ENCODE measurements at regions not wholly inside any gene's neighbourhood (a gene's known extent, or its start where the extent isn't known, plus 50 kb on each side); places are given as distances from the start of the nearest gene placed in this dataset.

DNA sequence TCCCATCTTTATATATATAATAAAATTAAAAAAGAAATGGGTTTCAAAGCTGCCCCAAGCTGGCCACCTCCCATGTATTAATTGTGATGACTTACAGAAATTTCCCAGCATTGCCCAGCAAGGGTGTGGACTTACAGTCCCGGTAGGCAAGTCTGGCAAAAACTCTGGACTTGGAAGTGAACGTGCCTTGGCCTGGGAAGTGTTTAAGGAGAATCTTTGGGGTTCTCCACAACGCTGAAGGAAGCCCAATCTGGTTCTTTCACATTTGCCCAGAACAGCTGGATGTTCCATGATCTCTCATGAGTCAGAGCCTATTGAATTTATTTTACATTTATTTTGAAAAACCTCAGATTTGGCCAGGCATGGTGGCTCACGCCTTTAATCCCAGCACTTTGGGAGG, 98.4 kb upstream of the SLC45A1 start:
- DNase-seq (ENCODE audit: low read depth in 1 of 2, low spot score in 1 of 2) = no peak

DNA sequence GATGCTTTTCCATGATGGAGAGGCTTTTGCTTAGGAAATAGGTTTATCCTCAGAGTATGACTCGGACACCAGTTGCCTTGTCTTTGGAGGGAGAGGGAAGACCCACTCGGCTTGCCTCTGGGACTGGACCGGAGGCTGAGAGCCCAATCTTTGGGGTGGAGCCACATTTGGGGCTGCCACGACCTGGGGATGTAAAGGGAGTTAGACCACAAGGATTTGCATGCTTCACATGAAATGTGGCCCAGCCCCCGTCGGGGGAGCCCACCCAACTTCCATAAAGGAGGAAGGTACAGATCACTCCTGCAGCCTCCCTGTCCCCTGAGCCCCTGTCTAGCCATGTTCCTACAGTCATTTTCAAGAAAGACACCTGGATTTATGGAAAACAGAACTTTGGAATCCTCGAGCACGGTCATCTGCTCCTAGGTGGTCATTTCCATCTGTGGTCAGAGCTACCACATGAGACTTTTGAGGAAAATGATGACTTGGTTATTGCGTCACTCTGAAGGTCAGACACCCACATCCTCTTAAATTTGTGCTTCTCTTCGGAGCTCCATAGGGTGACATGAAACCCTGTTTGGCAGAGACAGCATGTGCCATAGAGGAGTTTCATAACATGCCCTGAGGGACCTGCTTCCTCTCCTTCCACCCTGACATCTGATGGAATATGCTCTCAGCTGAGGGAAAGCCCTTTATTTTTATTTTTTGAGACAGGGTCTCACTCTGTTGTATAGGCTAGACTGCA, 99.4 kb upstream of the SLC45A1 start:
- no peak overlapping the region for H3K4me3 ChIP-seq (replicated peaks; ENCODE audit: insufficient read depth, low read length)
- peaks cover 10% of the 10 kb centered on the region for H3K27me3 ChIP-seq (ENCODE audit: insufficient read depth, poor library complexity, severe bottlenecking)
- TF ChIP-seq, protein P1, sequence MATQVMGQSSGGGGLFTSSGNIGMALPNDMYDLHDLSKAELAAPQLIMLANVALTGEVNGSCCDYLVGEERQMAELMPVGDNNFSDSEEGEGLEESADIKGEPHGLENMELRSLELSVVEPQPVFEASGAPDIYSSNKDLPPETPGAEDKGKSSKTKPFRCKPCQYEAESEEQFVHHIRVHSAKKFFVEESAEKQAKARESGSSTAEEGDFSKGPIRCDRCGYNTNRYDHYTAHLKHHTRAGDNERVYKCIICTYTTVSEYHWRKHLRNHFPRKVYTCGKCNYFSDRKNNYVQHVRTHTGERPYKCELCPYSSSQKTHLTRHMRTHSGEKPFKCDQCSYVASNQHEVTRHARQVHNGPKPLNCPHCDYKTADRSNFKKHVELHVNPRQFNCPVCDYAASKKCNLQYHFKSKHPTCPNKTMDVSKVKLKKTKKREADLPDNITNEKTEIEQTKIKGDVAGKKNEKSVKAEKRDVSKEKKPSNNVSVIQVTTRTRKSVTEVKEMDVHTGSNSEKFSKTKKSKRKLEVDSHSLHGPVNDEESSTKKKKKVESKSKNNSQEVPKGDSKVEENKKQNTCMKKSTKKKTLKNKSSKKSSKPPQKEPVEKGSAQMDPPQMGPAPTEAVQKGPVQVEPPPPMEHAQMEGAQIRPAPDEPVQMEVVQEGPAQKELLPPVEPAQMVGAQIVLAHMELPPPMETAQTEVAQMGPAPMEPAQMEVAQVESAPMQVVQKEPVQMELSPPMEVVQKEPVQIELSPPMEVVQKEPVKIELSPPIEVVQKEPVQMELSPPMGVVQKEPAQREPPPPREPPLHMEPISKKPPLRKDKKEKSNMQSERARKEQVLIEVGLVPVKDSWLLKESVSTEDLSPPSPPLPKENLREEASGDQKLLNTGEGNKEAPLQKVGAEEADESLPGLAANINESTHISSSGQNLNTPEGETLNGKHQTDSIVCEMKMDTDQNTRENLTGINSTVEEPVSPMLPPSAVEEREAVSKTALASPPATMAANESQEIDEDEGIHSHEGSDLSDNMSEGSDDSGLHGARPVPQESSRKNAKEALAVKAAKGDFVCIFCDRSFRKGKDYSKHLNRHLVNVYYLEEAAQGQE (IDR thresholded peaks at IDR 0.05; ENCODE audit: insufficient replicate concordance, low read depth) = no peak
- TF ChIP-seq, protein P2, sequence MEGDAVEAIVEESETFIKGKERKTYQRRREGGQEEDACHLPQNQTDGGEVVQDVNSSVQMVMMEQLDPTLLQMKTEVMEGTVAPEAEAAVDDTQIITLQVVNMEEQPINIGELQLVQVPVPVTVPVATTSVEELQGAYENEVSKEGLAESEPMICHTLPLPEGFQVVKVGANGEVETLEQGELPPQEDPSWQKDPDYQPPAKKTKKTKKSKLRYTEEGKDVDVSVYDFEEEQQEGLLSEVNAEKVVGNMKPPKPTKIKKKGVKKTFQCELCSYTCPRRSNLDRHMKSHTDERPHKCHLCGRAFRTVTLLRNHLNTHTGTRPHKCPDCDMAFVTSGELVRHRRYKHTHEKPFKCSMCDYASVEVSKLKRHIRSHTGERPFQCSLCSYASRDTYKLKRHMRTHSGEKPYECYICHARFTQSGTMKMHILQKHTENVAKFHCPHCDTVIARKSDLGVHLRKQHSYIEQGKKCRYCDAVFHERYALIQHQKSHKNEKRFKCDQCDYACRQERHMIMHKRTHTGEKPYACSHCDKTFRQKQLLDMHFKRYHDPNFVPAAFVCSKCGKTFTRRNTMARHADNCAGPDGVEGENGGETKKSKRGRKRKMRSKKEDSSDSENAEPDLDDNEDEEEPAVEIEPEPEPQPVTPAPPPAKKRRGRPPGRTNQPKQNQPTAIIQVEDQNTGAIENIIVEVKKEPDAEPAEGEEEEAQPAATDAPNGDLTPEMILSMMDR (IDR thresholded peaks at IDR 0.05; ENCODE audit: insufficient read depth, low read length) = no peak
- no peak for TF ChIP-seq SPI1 (IDR thresholded peaks at IDR 0.05; ENCODE audit: borderline replicate concordance, low read depth)
- TF ChIP-seq GABPA (IDR thresholded peaks at IDR 0.05; ENCODE audit: low read depth) = no peak
- TF ChIP-seq POLR2AphosphoS5 (IDR thresholded peaks at IDR 0.05; ENCODE audit: low read depth) = no peak
- peak; percentile 51 to 83 for DNase-seq (ENCODE audit: low read depth in 1 of 2, low spot score in 1 of 2)
- H3K27ac ChIP-seq (replicated peaks) = no peak overlapping the region

More for the DNA sequence above, 98.4 kb upstream of the SLC45A1 start:
- Histone ChIP-seq H3K27me3 (ENCODE audit: insufficient read depth, poor library complexity, severe bottlenecking) (peaks cover 10% of the 10 kb centered on the region), H3K4me3 (replicated peaks; ENCODE audit: insufficient read depth, low read length) (no peak overlapping the region), H3K27ac (replicated peaks) (no peak overlapping the region)
- TF ChIP-seq POLR2AphosphoS5 (IDR thresholded peaks at IDR 0.05; ENCODE audit: low read depth) (no peak), SPI1 (IDR thresholded peaks at IDR 0.05; ENCODE audit: borderline replicate concordance, low read depth) (no peak), GABPA (IDR thresholded peaks at IDR 0.05; ENCODE audit: low read depth) (no peak)
- TF ChIP-seq, protein P1 (IDR thresholded peaks at IDR 0.05; ENCODE audit: insufficient replicate concordance, low read depth) = no peak
- TF ChIP-seq, protein P2 (IDR thresholded peaks at IDR 0.05; ENCODE audit: insufficient read depth, low read length) = no peak

- Histone ChIP-seq H3K27me3 (ENCODE audit: insufficient read depth, poor library complexity, severe bottlenecking) (peaks cover 10% of the 10 kb centered on the region), H3K27ac (replicated peaks) (no peak overlapping the region), H3K4me3 (replicated peaks; ENCODE audit: insufficient read depth, low read length) (no peak overlapping the region)
- no peak for DNase-seq (ENCODE audit: low read depth in 1 of 2, low spot score in 1 of 2)
- TF ChIP-seq GABPA (IDR thresholded peaks at IDR 0.05; ENCODE audit: low read depth) (no peak), POLR2AphosphoS5 (IDR thresholded peaks at IDR 0.05; ENCODE audit: low read depth) (no peak), SPI1 (IDR thresholded peaks at IDR 0.05; ENCODE audit: borderline replicate concordance, low read depth) (no peak)
- TF ChIP-seq, protein P1 (IDR thresholded peaks at IDR 0.05; ENCODE audit: insufficient replicate concordance, low read depth) = no peak
- TF ChIP-seq, protein P2 (IDR thresholded peaks at IDR 0.05; ENCODE audit: insufficient read depth, low read length) = no peak
Measured at GRCh38 chr1:8217809-8218208, 100.1 kb upstream of the SLC45A1 start.
